Activated CD4-positive, alpha-beta memory T cell treated with anti-CD3 and anti-CD28 coated beads, Interleukin-2, amount 10 ng/mL, durations not matched to agents 7 days and 5 days (primary cell): ENCODE measurements at regions not wholly inside any gene's neighbourhood (a gene's known extent, or its start where the extent isn't known, plus 50 kb on each side); places are given as distances from the start of the nearest gene placed in this dataset.

ENCODE experiments used
- CTCF ChIA-PET: fragments of 350-600 bp; sonication (Branson Sonifier 250); formaldehyde crosslinking; loops from one replicate; lab custom pipeline; 2021; ENCODE audit warnings: antibody characterized with exemption, inconsistent platforms; lab: Charles Lee
- POLR2A ChIA-PET: fragments of 350-600 bp; sonication (Branson Sonifier 250); formaldehyde crosslinking; loops from one replicate; lab custom pipeline; 2021; ENCODE audit warnings: antibody characterized with exemption; lab: Charles Lee
- DNase-seq: peaks from one replicate; pipeline ENCODE4 v3.0.0-alpha.2; 2020
- H3K27ac Mint-ChIP-seq: one replicate; pipeline ENCODE4 v1.8.0; 2021; ENCODE audit warnings: mild to moderate bottlenecking, mixed read lengths
- H3K27me3 Mint-ChIP-seq: one replicate; pipeline ENCODE4 v1.8.0; 2021; ENCODE audit warnings: mixed read lengths
- H3K36me3 Mint-ChIP-seq: one replicate; pipeline ENCODE4 v1.8.0; 2021; ENCODE audit warnings: low read depth, mixed read lengths
- H3K4me1 Mint-ChIP-seq: one replicate; pipeline ENCODE4 v1.8.0; 2021; ENCODE audit warnings: mixed read lengths
- H3K4me3 Mint-ChIP-seq: one replicate; pipeline ENCODE4 v1.8.0; 2021; ENCODE audit warnings: mild to moderate bottlenecking, mixed read lengths
- H3K9me3 Mint-ChIP-seq: one replicate; pipeline ENCODE4 v1.8.0; 2021; ENCODE audit warnings: mixed read lengths

GRCh38 chr4:135354876-135355275 lies 1153.3 kb upstream of the PABPC4L start:
- Mint-ChIP-seq H3K27me3 (no peaks in the 10 kb centered on the region), H3K9me3 (peaks cover 5% of the 10 kb centered on the region), H3K36me3 (no peaks in the 10 kb centered on the region), H3K27ac (no peak overlapping the region), H3K4me1 (no peaks in the 10 kb centered on the region), H3K4me3 (no peak overlapping the region)
- no peak for DNase-seq
- ChIA-PET CTCF (no interaction called here), POLR2A (no interaction called here)

GRCh38 chr4:135353008-135353407 lies 1151.4 kb upstream of the PABPC4L start:
- POLR2A ChIA-PET = no interaction called here
- H3K9me3 Mint-ChIP-seq = peaks cover 2% of the 10 kb centered on the region
- H3K4me3 Mint-ChIP-seq = no peak overlapping the region
- no peaks in the 10 kb centered on the region for H3K36me3 Mint-ChIP-seq
- no peaks in the 10 kb centered on the region for H3K27me3 Mint-ChIP-seq
- no peak for DNase-seq
- H3K27ac Mint-ChIP-seq = no peak overlapping the region
- CTCF ChIA-PET = no interaction called here
- no peaks in the 10 kb centered on the region for H3K4me1 Mint-ChIP-seq

- Mint-ChIP-seq H3K9me3 (peaks cover 6% of the 10 kb centered on the region), H3K36me3 (no peaks in the 10 kb centered on the region), H3K27me3 (no peaks in the 10 kb centered on the region), H3K27ac (no peak overlapping the region), H3K4me3 (no peak overlapping the region), H3K4me1 (no peaks in the 10 kb centered on the region)
- ChIA-PET CTCF (no interaction called here), POLR2A (no interaction called here)
- DNase-seq = no peak
These were observed 1142.9 kb upstream of the PABPC4L start for GRCh38 chr4:135344492-135344891.

DNA sequence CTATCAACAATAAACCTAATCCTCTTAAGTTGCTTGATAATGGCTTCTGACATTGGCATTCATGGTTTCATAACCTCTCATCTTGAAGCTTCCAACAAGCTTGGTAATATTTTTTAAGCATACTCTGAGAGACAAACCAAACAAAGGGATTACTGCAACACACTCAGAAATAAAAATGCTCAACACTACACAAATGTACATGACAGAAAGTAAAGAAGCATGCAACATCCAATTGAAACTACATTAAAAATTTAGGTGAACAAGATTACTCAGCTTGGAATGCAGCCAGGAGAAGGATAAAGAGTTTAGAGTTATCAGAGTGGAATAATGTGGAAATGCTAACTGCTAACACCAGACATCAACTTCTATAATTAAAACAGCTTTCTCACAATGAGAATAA lies 1136.6 kb upstream of the PABPC4L start:
- H3K27ac Mint-ChIP-seq = no peak overlapping the region
- ChIA-PET CTCF (no interaction called here), POLR2A (no interaction called here)
- H3K27me3 Mint-ChIP-seq = no peaks in the 10 kb centered on the region
- peaks cover 6% of the 10 kb centered on the region for H3K9me3 Mint-ChIP-seq
- H3K4me3 Mint-ChIP-seq = no peak overlapping the region
- H3K36me3 Mint-ChIP-seq = no peaks in the 10 kb centered on the region
- no peak for DNase-seq
- H3K4me1 Mint-ChIP-seq = no peaks in the 10 kb centered on the region

- Mint-ChIP-seq H3K4me1 (no peaks in the 10 kb centered on the region), H3K9me3 (peaks cover 3% of the 10 kb centered on the region), H3K27me3 (no peaks in the 10 kb centered on the region), H3K36me3 (no peaks in the 10 kb centered on the region), H3K27ac (no peak overlapping the region), H3K4me3 (no peak overlapping the region)
- ChIA-PET CTCF (no interaction called here), POLR2A (no interaction called here)
- no peak for DNase-seq
These were observed 1123.7 kb upstream of the PABPC4L start for GRCh38 chr4:135325264-135325663.

DNA sequence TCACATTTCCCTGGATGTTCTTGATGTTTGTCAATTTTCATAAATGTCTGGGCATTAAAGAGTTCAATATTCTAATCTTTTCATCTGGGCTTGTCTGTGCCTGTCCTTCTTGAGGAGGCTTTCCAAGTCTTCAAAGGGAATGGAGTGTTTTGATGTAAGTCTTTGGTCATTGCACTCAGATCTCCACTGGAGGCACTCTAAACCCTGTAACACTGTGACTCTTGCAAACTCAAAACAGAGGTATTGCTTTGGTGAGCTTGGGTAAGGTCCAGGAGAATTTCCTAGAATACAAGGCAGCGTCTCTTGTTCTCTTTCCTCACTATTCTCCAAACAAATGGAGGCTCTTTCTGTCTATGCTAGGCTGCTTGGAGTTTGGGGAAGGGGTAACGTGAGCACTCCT lies 1118.1 kb upstream of the PABPC4L start:
- POLR2A ChIA-PET = no interaction called here
- peaks cover 13% of the 10 kb centered on the region for H3K9me3 Mint-ChIP-seq
- no peak overlapping the region for H3K4me3 Mint-ChIP-seq
- no peaks in the 10 kb centered on the region for H3K27me3 Mint-ChIP-seq
- CTCF ChIA-PET = no interaction called here
- no peak for DNase-seq
- H3K27ac Mint-ChIP-seq = no peak overlapping the region
- no peaks in the 10 kb centered on the region for H3K36me3 Mint-ChIP-seq
- no peaks in the 10 kb centered on the region for H3K4me1 Mint-ChIP-seq

- Mint-ChIP-seq H3K4me3 (no peak overlapping the region), H3K27ac (no peak overlapping the region), H3K4me1 (no peaks in the 10 kb centered on the region), H3K36me3 (no peaks in the 10 kb centered on the region), H3K9me3 (peaks cover 12% of the 10 kb centered on the region), H3K27me3 (no peaks in the 10 kb centered on the region)
- POLR2A ChIA-PET = no interaction called here
- CTCF ChIA-PET = no interaction called here
- no peak for DNase-seq
These were observed 1114.7 kb upstream of the PABPC4L start for GRCh38 chr4:135316266-135316779.

DNA sequence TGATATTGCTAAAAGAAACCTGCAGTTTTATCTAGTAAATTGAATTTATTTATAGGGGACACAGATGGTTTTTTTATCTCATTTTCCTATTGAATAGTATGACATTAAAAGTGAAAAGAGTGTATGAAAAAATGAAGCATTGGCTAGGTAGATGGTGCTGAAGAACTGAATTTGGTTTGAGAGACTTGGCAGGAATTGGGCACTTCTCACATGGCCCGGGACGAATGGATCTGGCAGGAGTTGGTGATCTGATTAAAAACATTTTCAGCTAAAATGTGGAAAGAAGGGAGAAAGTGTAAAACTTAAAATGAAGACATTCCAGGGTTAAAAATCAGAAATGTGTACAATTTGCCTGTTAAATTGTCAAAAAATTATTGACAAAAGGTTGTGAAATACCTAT lies 1088.5 kb upstream of the PABPC4L start:
- Mint-ChIP-seq H3K4me1 (no peaks in the 10 kb centered on the region), H3K36me3 (no peaks in the 10 kb centered on the region), H3K4me3 (no peak overlapping the region), H3K27me3 (no peaks in the 10 kb centered on the region), H3K27ac (no peak overlapping the region), H3K9me3 (peaks cover 3% of the 10 kb centered on the region)
- ChIA-PET POLR2A (no interaction called here), CTCF (no interaction called here)
- no peak for DNase-seq

DNA sequence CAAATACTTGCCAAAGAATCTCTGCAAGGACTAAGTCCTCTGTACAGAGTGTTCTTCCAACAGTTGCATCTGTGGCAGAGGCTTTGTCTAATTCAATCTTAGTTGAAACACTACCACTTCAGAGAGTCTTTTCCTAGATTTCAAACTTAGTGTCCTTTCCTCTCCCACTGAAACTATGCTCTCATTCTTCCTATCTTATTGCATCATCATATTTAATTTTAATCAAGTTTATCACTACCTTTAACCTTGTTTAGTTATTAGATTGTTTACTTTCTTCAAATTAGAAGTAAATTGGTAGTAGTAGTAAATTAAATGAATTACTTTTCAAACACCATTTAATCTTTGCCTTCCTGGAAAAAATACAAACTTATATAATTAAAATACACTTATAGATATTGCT lies 1082.3 kb upstream of the PABPC4L start:
- H3K4me3 Mint-ChIP-seq = no peak overlapping the region
- CTCF ChIA-PET = no interaction called here
- no peak overlapping the region for H3K27ac Mint-ChIP-seq
- H3K36me3 Mint-ChIP-seq = no peaks in the 10 kb centered on the region
- H3K4me1 Mint-ChIP-seq = no peaks in the 10 kb centered on the region
- POLR2A ChIA-PET = no interaction called here
- DNase-seq = no peak
- no peaks in the 10 kb centered on the region for H3K27me3 Mint-ChIP-seq
- peaks cover 3% of the 10 kb centered on the region for H3K9me3 Mint-ChIP-seq

GRCh38 chr4:135282676-135283075 lies 1081.1 kb upstream of the PABPC4L start:
- POLR2A ChIA-PET = no interaction called here
- Mint-ChIP-seq H3K27me3 (no peaks in the 10 kb centered on the region), H3K9me3 (peaks cover 1% of the 10 kb centered on the region), H3K4me3 (no peak overlapping the region), H3K4me1 (no peaks in the 10 kb centered on the region), H3K36me3 (no peaks in the 10 kb centered on the region), H3K27ac (no peak overlapping the region)
- no peak for DNase-seq
- CTCF ChIA-PET = no interaction called here

DNA sequence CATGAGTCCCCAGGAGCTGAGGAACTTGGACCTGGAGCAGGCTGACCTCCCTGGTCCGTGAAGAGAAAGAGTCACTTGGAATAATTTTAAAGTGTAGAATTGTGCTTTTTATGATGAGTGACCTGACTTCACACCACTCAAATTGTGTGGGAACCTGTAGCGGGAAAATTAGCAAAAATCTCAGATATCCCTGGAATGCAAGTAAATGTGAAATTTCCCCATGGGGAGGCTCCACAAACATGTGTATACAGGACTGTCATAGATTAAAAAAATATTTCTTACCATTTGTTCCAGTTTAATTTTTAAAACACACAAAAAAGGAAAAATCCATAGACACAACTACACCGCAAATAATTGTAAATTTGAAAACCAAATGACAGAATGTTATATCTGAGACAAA lies 1079.6 kb upstream of the PABPC4L start:
- Mint-ChIP-seq H3K4me3 (no peak overlapping the region), H3K9me3 (peaks cover 2% of the 10 kb centered on the region), H3K36me3 (no peaks in the 10 kb centered on the region), H3K27me3 (no peaks in the 10 kb centered on the region), H3K27ac (no peak overlapping the region), H3K4me1 (no peaks in the 10 kb centered on the region)
- ChIA-PET CTCF (no interaction called here), POLR2A (no interaction called here)
- DNase-seq = no peak

- H3K9me3 Mint-ChIP-seq = peaks cover 3% of the 10 kb centered on the region
- no peaks in the 10 kb centered on the region for H3K36me3 Mint-ChIP-seq
- no peaks in the 10 kb centered on the region for H3K4me1 Mint-ChIP-seq
- H3K27me3 Mint-ChIP-seq = no peaks in the 10 kb centered on the region
- no peak overlapping the region for H3K4me3 Mint-ChIP-seq
- no peak overlapping the region for H3K27ac Mint-ChIP-seq
- DNase-seq = no peak
- ChIA-PET CTCF (no interaction called here), POLR2A (no interaction called here)
These were observed 1076.4 kb upstream of the PABPC4L start for GRCh38 chr4:135277980-135278315.

DNA sequence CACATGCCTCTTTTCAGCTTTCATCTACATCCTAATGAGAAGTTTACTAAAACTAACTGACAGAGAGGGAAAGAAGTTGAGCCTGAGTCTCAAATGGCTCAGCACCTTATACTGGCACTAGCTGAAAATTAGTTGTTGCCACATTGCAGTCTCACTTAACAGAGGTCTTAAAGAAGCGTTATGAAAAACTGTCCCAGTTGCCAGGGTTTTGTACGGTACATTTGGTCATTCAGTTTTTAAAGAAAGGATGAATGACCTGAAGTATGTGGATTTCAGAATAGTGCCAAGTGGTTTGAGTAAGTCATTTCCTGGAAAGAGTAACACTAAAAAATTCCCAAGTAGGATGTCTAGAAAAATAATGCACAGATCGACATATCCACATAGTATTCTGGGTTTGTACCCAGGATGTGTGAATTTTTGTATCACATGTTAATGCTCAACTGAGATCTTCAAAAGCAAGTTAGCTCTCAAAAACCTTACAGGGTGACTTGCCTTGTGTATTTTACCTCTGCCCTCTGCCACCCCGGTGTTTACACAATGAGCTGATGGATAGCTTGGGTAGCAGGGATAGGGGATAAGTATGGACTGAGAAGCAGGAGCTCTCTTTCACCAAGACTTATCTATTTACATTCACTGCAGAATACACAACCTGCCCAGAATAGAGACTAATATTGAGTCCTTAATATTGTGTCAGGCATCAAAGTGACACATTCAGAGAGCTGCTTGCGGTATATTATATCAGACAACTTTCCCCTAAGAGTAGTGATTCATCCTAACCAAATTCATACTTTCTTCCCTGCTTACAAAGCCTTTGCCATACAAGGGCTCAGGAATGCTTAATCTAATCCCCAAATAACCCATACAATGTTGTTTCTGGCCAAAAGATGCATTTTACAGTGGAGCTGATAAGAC lies 1075.7 kb upstream of the PABPC4L start:
- CTCF ChIA-PET = no interaction called here
- DNase-seq = no peak
- H3K27ac Mint-ChIP-seq = no peak overlapping the region
- H3K4me3 Mint-ChIP-seq = no peak overlapping the region
- H3K4me1 Mint-ChIP-seq = no peaks in the 10 kb centered on the region
- H3K27me3 Mint-ChIP-seq = no peaks in the 10 kb centered on the region
- POLR2A ChIA-PET = no interaction called here
- H3K9me3 Mint-ChIP-seq = peaks cover 4% of the 10 kb centered on the region
- H3K36me3 Mint-ChIP-seq = no peaks in the 10 kb centered on the region

- H3K9me3 Mint-ChIP-seq = peaks cover 4% of the 10 kb centered on the region
- POLR2A ChIA-PET = no interaction called here
These were observed 1072.8 kb upstream of the PABPC4L start for GRCh38 chr4:135274416-135274815.

More at GRCh38 chr4:135274416-135274815, 1072.8 kb upstream of the PABPC4L start:
- H3K27ac Mint-ChIP-seq = no peak overlapping the region
- H3K4me3 Mint-ChIP-seq = no peak overlapping the region
- H3K36me3 Mint-ChIP-seq = no peaks in the 10 kb centered on the region
- no peak for DNase-seq
- CTCF ChIA-PET = no interaction called here
- no peaks in the 10 kb centered on the region for H3K27me3 Mint-ChIP-seq
- H3K4me1 Mint-ChIP-seq = no peaks in the 10 kb centered on the region
